NCI-H146 treated with DMSO at 0.1 percent for 48 hours (cell line): ENCODE measurements at regions not wholly inside any gene's neighbourhood (a gene's known extent, or its start where the extent isn't known, plus 50 kb on each side); places are given as distances from the start of the nearest gene placed in this dataset.

Experiments used
- DNase-seq: peaks from one replicate; lab custom pipeline; 2025; ENCODE audit not compliant: unreplicated experiment; lab: John Stamatoyannopoulos, UW

GRCh38 chr3:64464955-64465354, 222.8 kb downstream of the ADAMTS9 start:
- DNase-seq = no peak

GRCh38 chr3:64463981-64464380, 223.8 kb downstream of the ADAMTS9 start:
- DNase-seq = peak; percentile 40

GRCh38 chr3:64462203-64462602, 225.6 kb downstream of the ADAMTS9 start:
- DNase-seq = no peak

GRCh38 chr3:64460877-64461276, 226.9 kb downstream of the ADAMTS9 start:
- no peak for DNase-seq

GRCh38 chr3:64460141-64460730, 227.6 kb downstream of the ADAMTS9 start:
- no peak for DNase-seq

GRCh38 chr3:64459711-64460110, 228.1 kb downstream of the ADAMTS9 start:
- DNase-seq = no peak

GRCh38 chr3:64457811-64458210, 230.0 kb downstream of the ADAMTS9 start:
- DNase-seq = no peak

- DNase-seq = no peak
Observed at GRCh38 chr3:64456674-64457073, 231.1 kb downstream of the ADAMTS9 start.

GRCh38 chr3:64455351-64455750, 230.1 kb upstream of the PRICKLE2 start:
- no peak for DNase-seq

GRCh38 chr3:64454768-64455167, 229.5 kb upstream of the PRICKLE2 start:
- no peak for DNase-seq

GRCh38 chr3:64454179-64454578, 228.9 kb upstream of the PRICKLE2 start:
- no peak for DNase-seq

- DNase-seq = no peak
Observed at GRCh38 chr3:64451283-64452012, 226.2 kb upstream of the PRICKLE2 start.

- DNase-seq = no peak
Observed at GRCh38 chr3:64450396-64450956, 225.2 kb upstream of the PRICKLE2 start.

GRCh38 chr3:64449026-64449425, 223.8 kb upstream of the PRICKLE2 start:
- DNase-seq = no peak

GRCh38 chr3:64445944-64446300, 220.7 kb upstream of the PRICKLE2 start:
- DNase-seq = no peak

- DNase-seq = peak; percentile 25
Observed at GRCh38 chr3:64445109-64445943, 220.1 kb upstream of the PRICKLE2 start.

GRCh38 chr3:64444490-64445108, 219.3 kb upstream of the PRICKLE2 start:
- no peak for DNase-seq

- no peak for DNase-seq
Observed at GRCh38 chr3:64443546-64444381, 218.5 kb upstream of the PRICKLE2 start.

GRCh38 chr3:64441861-64442260, 216.6 kb upstream of the PRICKLE2 start:
- DNase-seq = peak; percentile 71

- DNase-seq = no peak
Observed at GRCh38 chr3:64440498-64440897, 215.2 kb upstream of the PRICKLE2 start.
